ENCODE measurements at regions not wholly inside any gene's neighbourhood (a gene's known extent, or its start where the extent isn't known, plus 50 kb on each side); places are given as distances from the start of the nearest gene placed in this dataset.
A peak's percentile ranks its signal among the peaks of the same experiment; 100 is the strongest.
"Not testable (repeated sequence)": the region's sequence is repeated elsewhere in the genome, so short reads cannot be mapped to it uniquely, and the experiment has no call there.

DNA sequence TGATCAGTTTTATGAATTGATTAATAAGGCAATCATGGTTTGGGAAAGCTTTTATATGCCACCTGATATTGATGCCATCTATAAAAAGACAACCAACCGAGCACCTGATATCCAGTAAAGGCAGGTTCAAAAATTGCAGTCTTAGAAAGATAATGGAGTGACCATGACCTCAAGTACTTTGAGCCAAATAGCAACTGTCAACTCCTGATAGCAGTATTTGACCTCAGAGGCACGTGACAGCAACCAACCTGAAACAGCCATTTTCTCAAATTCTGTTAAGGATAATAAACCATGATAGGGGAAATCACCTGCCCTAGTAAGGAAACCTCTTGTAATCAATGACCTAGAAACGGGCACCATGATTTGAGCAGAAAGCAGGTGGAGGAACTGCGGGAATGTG lies 77.1 kb upstream of the NFE2L3 start:
- no peak for DNase-seq (ENCODE audit: low read depth in 2 of 2)

DNA sequence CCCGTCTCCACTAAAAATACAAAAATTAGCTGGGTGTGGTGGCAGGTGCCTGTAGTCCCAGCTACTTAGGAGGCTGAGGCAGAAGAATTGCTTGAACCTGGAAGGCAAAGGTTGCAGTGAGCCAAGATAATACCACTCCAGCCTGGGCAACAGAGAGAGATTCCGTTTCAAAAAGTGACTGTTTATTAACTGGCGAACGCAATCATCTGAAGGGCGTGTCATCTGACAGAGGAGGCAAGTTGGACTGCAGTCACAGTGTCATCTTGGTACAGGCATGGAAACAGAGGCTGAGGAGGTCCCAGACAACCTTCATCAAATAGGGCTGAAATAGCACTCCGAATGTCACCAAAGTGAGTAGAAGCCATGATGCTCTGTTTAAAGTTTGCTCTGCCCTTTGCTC lies 75.3 kb upstream of the NFE2L3 start:
- DNase-seq (ENCODE audit: low read depth in 2 of 2) = no peak

DNA sequence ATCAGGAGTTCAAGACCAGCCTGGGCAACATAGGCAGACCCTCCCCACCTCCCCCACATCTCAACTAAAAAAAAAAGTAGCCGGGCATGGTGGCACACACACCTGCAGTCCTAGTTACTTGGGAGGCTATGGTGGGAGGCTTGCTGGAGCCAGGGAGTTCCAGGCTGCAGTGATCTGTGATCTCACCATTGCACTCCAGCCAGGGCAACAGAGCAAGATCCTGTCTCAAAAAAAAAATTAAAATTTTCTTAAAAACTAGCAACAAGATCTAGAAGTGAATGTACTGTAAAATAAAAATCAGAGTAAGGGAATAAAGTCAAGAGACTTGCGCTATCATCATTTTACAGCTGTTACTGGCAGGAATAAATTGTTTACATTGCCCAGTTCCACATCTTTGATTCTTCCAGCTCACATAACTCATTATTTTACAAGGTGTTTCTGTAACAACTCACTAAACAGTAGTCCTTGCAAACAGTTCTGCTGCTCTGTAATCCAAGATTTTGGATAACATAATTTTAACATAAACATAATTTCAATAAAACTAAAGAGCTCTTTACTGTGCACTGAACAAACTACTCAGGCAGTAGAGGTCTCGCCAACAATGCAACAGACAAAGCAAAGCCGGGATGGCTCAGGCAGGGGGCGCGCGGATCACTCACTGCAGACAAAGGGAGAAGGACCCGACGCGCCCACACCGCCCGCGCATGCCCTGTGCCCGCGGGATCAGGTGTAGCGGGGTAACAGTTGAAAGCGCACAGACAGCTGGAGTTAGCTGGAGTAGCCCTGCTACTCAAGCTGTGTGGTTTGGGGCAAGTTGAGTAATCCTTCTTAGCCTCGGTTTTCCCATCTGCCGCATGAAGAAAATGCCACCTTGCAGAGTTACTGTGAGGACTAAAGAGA lies 73.3 kb upstream of the NFE2L3 start:
- peak; percentile 62 to 72 for DNase-seq (ENCODE audit: low read depth in 2 of 2)

DNA sequence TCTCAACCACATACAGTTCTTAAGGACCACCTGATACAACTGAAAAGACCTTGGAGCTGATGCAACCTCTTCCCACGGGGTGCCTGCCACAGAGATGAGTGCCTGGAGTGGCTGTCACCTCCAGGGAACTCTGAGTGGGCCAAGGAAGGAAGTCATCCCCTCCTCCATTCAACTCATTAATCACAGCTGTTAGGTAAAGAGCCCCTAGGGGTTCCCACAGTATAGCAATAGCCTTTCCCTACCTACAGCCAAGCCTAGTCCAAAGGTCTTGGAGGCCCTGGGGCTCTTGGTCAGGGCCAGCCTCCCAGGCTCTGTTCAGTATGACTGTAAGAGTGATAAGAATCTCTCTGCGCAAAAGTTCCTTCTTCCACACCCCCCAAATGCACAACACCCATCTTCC lies 70.4 kb upstream of the NFE2L3 start:
- DNase-seq (ENCODE audit: low read depth in 2 of 2) = no peak

DNA sequence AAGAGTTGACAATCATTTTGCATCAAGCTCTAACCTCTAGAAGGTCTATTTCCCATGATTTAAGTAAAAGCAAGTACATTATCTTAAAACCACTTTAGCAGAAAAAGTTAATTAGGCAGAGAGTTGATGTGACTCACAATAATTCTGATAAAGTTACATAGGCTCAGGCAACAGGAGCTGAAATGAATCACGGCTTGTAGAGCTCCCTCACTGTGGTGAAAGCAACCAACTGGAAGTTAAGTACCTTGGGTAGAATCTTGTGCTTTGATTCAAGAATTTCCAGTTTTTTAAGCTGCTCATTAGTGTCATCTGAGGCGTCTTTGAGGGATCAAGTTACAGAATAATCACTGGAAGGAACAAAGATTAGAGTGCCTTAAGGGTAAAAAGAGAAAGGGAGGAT lies 68.9 kb upstream of the NFE2L3 start:
- no peak for DNase-seq (ENCODE audit: low read depth in 2 of 2)

DNA sequence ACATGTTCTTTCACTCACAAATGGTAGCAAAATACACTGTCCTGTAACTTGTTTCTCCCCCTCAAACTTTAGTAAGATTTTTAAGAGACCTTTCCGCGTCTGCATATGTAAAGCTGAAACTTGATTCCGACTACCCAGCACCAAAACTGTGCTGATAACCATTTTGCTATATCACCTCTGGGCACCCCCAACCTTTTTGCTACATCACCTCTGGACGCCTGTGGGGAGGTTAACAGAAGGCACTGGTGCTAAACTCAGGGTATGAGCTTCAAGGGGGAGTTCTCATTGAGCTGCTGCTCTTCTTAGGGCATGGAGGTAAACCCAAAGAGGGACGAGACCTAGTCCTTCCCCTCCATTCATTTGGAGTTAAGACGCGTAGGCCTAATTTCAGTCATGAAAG lies 67.6 kb upstream of the NFE2L3 start:
- DNase-seq (ENCODE audit: low read depth in 2 of 2) = no peak

DNA sequence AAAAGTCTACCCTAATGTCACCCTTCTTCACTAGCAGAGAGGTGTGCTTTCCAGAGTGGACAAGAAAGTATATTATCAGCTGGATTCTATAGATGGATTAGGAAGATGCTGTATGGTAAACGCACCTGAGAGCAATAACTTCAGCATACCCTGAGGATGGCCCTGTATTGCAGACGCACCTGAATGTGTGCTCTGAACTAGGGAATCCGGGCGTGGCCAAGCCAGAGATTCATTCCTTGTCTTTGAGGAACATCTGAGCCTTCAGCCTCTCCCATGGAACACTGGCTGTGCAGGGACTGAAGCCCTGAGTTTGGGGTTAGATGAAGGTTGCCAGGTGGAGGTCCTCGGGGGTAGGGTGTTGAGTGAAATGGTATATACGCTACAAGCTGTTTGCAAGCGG lies 66.2 kb upstream of the NFE2L3 start:
- no peak for DNase-seq (ENCODE audit: low read depth in 2 of 2)

DNA sequence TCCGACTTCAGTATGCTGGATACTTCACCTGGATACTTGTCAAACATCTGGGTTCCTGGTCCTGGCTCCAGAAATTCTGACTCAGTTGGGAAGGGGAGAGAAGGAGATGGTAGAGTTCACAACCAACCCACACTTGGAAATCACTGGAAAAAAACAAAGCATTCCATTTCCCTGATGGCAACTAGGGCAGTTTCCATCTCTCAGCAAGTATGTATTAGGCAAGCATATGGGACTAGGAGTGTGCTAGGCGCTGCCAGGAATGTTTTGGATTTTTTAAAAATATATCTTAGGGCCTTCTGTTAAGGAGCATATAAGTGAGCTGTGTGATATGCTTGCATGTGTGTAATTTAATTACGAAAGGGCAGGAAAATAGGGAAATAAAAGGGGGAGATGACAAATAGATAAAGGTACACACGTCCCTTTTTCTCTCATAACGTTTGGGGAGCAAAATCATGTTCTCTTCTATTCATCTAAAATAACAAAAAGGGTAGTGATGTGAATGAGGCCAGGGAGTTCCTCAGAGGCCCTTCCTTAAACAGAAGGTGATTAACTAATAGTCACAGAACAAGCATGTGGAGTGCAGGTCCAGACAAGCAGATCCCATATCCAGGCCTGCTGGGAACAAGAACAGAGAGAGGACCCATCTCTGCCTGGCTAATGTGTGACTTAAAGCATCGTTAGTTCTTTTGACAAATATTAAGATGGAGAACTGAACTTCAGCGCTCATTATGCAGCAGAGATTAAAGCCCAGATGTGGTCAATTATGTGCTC lies 64.5 kb upstream of the NFE2L3 start:
- no peak for DNase-seq (ENCODE audit: low read depth in 2 of 2)

DNA sequence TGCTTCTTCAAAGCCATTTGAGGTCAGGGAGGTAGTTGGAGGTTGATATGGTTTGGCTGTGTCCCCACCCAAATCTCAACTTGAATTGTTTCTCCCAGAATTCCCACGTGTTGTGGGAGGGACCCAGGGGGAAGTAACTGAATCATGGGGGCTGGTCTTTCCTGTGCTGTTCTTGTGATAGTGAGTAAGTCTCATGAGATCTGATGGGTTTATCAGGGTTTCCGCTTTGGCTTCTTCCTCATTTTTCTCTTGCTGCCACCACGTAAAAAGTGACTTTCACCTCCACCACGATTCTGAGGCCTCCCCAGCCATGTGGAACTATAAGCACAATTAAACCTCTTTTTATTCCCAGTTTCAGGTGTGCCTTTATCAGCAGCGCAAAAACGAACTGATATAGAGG lies 62.5 kb upstream of the NFE2L3 start:
- DNase-seq (ENCODE audit: low read depth in 2 of 2) = not testable (repeated sequence)

DNA sequence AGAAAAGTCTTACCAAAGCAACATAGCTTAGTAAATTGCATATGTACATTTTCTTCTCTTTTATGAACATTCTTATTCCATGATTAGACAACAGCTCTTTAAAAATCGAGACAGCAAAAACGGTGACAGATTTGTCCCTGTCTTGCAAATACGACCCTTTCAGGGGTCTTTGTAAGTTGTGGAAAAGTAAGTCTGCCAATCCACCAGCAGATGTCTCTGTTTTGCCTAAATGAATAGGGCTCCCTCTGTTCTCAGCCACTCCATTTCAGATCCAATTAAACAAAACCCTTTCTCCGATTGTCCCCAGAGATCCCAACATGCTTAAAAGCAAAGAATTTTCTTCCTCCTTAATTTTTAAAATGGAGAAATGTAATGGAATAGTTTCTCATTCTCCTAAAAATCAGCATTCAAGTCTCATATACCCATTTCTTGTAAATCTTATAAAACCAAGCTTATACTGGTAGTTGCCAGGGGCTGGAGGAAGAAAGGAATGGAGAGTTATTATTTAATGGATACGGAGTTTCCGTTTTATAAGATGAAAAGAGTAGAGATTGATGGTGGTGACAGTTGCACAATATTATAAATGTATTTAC lies 61.0 kb upstream of the NFE2L3 start:
- DNase-seq (ENCODE audit: low read depth in 2 of 2) = no peak

DNA sequence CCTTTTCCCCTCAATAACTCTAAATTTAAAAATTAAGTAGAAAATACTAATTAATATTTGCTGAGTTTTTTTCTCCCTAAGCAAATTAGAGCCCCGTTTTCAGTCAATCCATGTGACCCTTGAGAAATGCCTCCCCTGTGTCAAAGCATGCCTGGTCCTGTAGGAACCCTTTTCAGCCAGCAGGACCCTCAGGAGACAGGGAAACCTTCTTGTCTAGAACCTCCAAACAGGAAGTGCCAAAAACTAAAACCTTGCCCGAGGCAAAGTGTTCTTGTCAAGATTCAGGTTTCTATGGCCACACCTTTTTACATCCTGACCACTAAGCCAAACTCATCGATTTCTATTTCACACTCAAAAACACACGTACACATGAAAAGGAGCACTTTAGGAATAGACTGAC lies 60.1 kb upstream of the NFE2L3 start:
- DNase-seq (ENCODE audit: low read depth in 2 of 2) = no peak

DNA sequence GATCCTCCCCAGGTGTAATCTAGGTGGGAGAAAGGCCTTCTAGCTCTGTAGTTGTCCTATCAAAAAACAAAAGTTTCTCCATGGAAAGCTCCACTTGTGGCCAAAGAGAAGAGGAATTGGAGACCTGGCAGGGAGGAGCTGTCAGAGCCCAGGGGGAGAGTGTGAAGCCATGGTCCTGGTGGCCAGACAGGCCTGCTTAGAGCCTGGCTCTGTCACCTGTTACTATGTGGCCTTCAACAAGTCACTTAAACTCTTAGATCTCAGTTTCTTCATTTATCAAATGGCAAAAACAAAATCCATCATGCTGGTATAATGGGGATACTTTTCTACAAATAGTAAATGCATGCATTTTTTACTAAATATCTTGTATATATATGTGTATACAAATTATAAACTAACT lies 59.0 kb upstream of the NFE2L3 start:
- DNase-seq (ENCODE audit: low read depth in 2 of 2) = no peak

DNA sequence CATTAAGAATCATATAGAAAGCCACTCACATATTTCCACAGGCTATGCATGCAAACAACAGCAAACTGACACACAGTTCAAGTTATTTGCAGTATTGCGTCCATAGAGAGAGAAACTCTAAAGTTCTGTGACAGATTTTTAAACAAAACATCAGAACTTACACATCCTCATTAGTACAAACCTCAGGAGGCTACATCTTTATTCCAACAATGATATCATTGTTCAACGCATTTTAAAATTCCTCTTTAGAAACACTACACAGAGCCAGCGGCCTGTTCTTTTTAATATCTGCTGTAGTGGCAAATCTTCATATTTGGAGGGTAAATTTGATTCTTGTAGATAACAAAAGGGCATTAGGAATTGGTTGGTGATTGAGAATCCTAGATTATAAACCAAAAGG lies 55.9 kb upstream of the NFE2L3 start:
- DNase-seq (ENCODE audit: low read depth in 2 of 2) = no peak

DNA sequence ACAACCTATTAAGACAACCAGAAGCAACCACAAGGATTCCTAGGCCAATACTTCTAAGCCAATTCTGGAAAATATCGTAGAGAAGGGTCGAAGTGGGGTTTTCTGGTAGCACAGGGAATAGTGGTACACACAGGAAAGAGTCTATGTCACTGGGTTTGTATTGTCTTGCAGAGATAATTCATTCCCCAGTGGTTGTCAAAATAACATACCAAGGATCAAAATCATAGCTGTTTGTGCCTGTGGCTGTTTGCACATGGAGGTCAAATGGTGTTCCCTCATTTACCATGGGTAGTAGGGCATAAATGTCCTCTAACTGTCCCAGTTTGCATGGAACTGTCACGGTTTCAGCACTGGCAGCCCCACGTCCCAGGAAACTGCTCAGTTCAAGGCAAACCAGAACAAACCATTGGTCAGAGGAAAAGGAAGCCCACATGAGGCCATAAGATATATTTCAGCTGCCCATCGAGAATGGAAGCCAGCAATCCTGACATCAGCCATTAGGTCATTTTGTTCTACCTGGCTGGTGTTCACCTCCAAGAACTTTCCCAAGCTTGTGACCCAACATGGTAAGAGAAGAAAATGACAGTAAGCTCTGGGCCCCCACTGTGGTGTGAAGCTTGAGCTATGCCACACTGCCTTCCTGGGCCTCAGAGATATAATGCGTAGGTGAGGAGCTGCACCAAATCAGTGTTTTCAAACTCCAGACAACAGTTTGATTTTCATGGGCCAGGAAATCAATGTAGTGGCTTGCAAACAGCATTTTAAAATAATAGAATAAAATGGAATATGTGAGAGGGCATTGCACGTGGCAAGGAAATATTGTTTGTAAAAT lies 53.9 kb upstream of the NFE2L3 start:
- no peak for DNase-seq (ENCODE audit: low read depth in 2 of 2)

DNA sequence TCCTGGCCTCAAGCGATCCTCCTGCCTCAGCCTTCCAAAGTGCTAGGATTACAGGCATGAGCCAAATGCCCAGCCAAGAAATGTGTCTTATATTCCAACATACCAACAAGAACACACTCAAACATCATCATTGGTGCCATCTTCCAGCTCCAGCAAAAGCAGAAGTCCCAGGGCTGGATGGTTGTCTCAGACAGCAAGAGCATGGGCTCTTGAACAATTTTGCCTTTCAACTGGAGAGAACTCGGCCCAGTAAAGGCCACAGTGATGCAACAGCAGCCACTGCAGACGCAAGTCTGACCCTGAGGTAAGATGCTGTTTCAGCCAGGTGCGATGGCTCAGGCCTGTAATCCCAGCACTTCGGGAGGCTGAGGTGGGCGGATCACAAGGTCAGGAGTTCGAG lies 52.8 kb upstream of the NFE2L3 start:
- DNase-seq (ENCODE audit: low read depth in 2 of 2) = no peak

DNA sequence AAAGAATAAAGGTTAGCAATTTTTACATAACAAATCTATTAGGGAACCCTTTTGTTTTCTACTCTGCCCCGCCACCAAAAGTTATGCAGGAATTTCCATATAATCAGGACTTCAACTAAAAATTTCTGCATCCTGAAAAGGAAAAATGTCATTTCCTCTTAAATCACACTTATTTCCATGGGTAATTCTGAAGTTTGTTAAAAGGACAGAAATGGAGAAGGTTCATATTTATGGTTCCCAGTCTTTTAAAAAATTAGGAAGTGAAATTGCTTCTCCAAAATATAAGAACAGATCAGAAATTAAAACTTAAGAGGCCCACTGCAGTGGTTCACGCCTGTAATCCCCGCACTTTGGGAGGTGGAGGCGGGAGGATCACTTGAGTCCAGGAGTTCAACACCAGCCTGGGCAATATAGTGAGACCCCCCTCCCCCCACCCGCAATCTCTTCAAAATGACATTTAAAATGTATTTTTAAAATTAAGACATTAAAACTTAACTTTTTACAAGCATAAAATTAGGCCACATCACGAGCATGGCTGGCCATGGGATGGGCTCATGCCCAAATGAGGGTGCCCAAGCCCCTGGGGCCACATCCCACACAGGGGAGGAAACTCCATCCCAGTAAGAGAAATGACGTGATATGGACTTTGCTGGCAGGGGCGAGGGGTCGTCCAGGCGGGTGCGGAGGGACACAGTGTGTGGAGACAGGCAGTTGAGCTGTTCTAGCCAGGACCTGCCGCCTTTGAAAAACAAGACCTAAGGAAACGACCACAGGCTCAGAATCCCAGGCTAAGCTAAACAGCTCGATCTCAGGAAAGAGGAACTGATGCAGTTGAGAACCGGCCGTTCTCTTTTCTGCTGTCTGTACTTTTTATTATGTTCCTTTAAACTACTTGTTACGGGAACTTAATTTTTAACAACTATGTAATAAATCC lies 51.3 kb upstream of the NFE2L3 start:
- no peak for DNase-seq (ENCODE audit: low read depth in 2 of 2)

DNA sequence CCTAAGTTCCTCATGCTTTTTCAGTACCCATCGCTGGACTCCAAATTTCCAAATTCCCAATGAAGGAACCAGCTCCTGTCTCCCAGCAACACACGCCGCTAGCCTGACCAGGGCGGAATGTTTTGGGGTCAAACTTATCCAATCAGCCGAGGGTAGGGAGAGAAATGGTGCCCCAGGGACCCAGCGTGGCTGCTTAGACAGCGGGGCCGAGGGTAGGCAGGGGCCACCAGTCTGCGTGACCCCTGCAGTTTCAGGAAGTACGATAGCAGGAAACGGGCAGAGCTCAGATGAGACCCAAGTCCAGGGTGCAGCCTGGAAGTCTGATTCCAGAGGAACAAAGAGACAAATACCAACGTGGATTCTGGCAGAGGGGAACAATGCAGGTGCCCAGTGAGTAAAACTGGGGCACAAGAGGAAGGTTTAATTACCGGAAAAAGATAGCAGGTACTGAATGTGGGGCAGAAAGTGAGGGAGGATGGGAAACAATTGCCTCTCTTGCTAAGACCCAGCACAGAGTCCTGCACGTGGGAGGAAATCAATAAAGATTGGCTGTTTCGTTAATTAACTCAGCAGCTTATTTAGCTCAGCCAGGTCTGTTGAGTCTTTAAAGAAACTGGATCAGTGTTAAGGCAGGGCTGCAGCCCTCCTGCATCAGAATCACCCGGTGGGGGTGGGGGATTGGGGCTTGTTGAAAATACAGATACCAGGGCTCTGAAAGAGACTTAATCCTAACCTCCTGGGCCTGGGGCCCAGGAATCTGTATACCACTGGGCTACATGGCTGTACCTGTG lies 50.4 kb upstream of the NFE2L3 start:
- no peak for DNase-seq (ENCODE audit: low read depth in 2 of 2)

DNA sequence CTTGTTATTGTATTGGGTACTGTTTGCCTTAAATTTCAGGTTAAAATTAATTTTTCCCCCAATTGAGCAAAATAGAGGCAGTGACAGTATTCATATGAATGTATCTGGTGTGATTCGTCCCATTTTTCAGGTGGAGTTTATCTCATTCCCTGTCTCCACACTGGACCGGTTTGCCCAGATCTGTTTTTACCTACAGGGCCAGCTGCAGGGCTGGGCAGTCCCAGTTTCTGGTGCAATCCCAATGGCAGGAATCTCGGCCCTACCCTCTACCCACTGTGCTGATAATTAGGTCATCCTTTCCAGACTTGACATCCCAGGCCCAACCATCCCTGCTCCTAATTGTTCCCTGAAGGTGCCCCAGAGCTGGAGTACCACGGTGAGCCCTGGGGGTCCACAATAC lies 49.8 kb upstream of the NFE2L3 start:
- no peak for DNase-seq (ENCODE audit: low read depth in 2 of 2)

Measured in stimulated activated CD4-positive, alpha-beta T cell treated with anti-CD3 and anti-CD28 coated beads, Interleukin-15, amount 100 ng/mL, for 48 hours (primary cell).